Ovary (tissue), 7 donors: ENCODE measurements at regions not wholly inside any gene's neighbourhood (a gene's known extent, or its start where the extent isn't known, plus 50 kb on each side); places are given as distances from the start of the nearest gene placed in this dataset.

Source experiments
- DNase-seq, 5 donors: peaks; one replicate each; pipeline ENCODE4 v3.0.0-alpha.2; 2019 to 2020
- H3K27ac ChIP-seq, 2 donors: fragments of 200-600 bp; one replicate each; pipeline versions ENCODE4 v1.5.1 to v1.8.0; 2019 to 2022
- H3K27me3 ChIP-seq: fragments of 200-600 bp; one replicate; pipeline ENCODE4 v1.8.0; 2022
- H3K36me3 ChIP-seq: fragments of 200-600 bp; sonication (generic); one replicate; pipeline ENCODE4 v1.5.1; 2019
- H3K4me1 ChIP-seq: one replicate; pipeline ENCODE4 v1.8.1; 2013; ENCODE audit warnings: mild to moderate bottlenecking, moderate library complexity; ENCODE audit not compliant: insufficient read depth
- H3K4me3 ChIP-seq: fragments of 200-600 bp; sonication (generic); one replicate; pipeline ENCODE4 v1.5.1; 2017
- H3K9me3 ChIP-seq, 2 donors: fragments of 200-600 bp in 1 of 2; sonication (generic) in 1 of 2; one replicate each; pipeline versions ENCODE4 v1.5.1 to v1.8.1; 2013 to 2019; ENCODE audit warnings: mild to moderate bottlenecking in 1 of 2, moderate library complexity in 1 of 2
- CTCF ChIP-seq, 3 donors: fragments of 450-650 bp in 2 of 3; fragments of 200-600 bp in 1 of 3; IDR thresholded peaks; one replicate each; pipeline versions ENCODE4 v1.5.1 to v1.8.0; 2016 to 2022; ENCODE audit warnings: antibody characterized with exemption in 3 of 3, mild to moderate bottlenecking in 1 of 3
- EP300 ChIP-seq: sonication (generic); formaldehyde crosslinking; IDR thresholded peaks from one replicate; pipeline ENCODE4 v1.6.1; 2017; ENCODE audit warnings: antibody characterized with exemption
- POLR2A ChIP-seq: fragments of 450-650 bp; IDR thresholded peaks from one replicate; pipeline ENCODE4 v1.6.1; 2017; ENCODE audit warnings: antibody characterized with exemption, mild to moderate bottlenecking, moderate library complexity
- WGBS, 3 donors: extraction: QIAGEN DNeasy Blood & Tissue Kit in 1 of 3; methylation state at CpG; one replicate each; pipeline versions ENCODE4 v1.1.5 to v1.1.7; 2013 to 2017; 5-methylcytosine and 5-hydroxymethylcytosine counted together
- intact Hi-C, 4 donors: fragments of 100-400 bp; cut with DNase I; formaldehyde crosslinking; loops; one replicate each; pipeline versions ENCODE4 v1.11.0 to v1.15.1; 2022 to 2023
- donor health status: DM: no; HTN: no; CAD: no; lungs with moderate emphysema.
- donor health status: DM: no; HTN: no; CAD: no.
- donor health status: Bipolar disorder and iron deficiency.
- donor health status: DM: no; HTN: no; CAD: no.
- donor health status: DM: yes; HTN: yes; CAD: no.

DNA sequence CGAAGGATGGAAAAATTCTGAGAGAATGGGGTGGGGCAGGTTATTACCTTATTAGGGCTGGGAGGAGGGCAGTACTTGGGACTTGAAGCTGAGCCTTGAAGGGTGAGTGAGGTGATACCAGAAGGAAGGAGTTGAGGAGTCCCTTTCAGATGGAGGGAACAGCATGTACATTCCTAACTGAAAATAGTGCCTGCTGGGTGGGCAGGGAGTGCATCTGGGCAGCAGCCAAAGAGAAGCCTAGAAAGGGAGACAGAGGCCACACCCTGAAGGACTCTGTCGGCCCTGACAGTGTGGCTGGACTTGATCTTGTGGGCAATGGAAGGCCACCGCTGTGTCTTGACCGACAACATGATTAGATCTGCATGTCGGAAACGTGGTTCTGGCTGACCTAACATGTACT, 147.6 kb downstream of the NDUFA12 start:
- no peak for TF ChIP-seq CTCF (IDR thresholded peaks at IDR 0.05)
- TF ChIP-seq POLR2A: no peak
- TF ChIP-seq EP300: no peak
- no peaks in the 10 kb centered on the region for H3K36me3 ChIP-seq
- H3K27ac ChIP-seq: no peak overlapping the region
- no peaks in the 10 kb centered on the region for H3K27me3 ChIP-seq
- H3K4me3 ChIP-seq: no peak overlapping the region
- H3K9me3 ChIP-seq: no peaks in the 10 kb centered on the region
- H3K4me1 ChIP-seq: peaks cover 10% of the 10 kb centered on the region
- 65 to 79% (median 78%) methylated on average over 6 of the region's 6 CpGs for WGBS, 3 donors
- intact Hi-C loops: no loop called here
- no peak for DNase-seq

- H3K27me3 ChIP-seq: no peaks in the 10 kb centered on the region
- no peak overlapping the region for H3K27ac ChIP-seq
- no peaks in the 10 kb centered on the region for H3K9me3 ChIP-seq
- WGBS, 3 donors: 89 to 94% (median 94%) methylated on average over 2 of the region's 2 CpGs
- intact Hi-C loops: no loop called here
- no peaks in the 10 kb centered on the region for H3K36me3 ChIP-seq
- TF ChIP-seq POLR2A: no peak
- no peak for DNase-seq
- peaks cover 7% of the 10 kb centered on the region for H3K4me1 ChIP-seq
- no peak overlapping the region for H3K4me3 ChIP-seq
Measured at GRCh38 chr12:94851396-94852028, 152.0 kb downstream of the NDUFA12 start.

DNA sequence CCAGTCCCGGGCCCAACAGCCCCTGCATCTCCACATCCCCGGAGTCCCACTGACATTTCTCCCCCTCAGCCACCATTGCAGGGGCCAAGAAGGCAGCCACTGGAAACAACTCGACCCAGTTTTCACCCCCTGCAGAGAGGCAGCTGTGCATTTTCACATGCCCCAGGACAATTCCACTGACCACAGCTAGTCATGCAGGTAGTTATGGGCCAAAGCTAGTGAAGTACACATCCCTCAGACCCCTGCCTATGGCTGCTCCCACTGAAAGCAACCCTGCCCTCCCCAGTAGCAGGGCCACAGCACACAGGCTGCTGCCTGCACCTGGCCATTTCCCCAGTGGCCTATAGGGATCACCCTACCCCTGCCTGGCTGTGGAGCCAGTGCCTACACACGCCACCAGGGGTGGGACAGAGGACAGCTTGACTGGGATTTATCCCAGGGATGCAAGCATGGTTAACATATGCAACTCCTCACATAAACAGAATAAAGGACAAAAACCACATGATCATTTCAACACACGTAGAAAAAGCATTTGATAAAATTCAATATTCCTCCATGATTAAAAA, 154.0 kb downstream of the NDUFA12 start:
- DNase-seq: no peak
- no peak for TF ChIP-seq POLR2A
- no peak for TF ChIP-seq EP300
- no peak for TF ChIP-seq CTCF (IDR thresholded peaks at IDR 0.05)
- Histone ChIP-seq H3K9me3 (no peaks in the 10 kb centered on the region), H3K36me3 (no peaks in the 10 kb centered on the region), H3K4me3 (no peak overlapping the region), H3K27me3 (no peaks in the 10 kb centered on the region), H3K27ac (no peak overlapping the region), H3K4me1 (no peaks in the 10 kb centered on the region)
- intact Hi-C loops: no loop called here
- 85 to 91% (median 87%) methylated on average over 5 of the region's 5 CpGs for WGBS, 3 donors

GRCh38 chr12:94848966-94849365, 154.5 kb downstream of the NDUFA12 start:
- 93 to 95% (median 95%) methylated on average over 4 of the region's 4 CpGs for WGBS, 3 donors
- no peak for DNase-seq
- H3K4me1 ChIP-seq: no peaks in the 10 kb centered on the region
- intact Hi-C loops: no loop called here
- no peak overlapping the region for H3K4me3 ChIP-seq
- TF ChIP-seq POLR2A (no peak), CTCF (IDR thresholded peaks at IDR 0.05) (no peak), EP300 (no peak)
- no peaks in the 10 kb centered on the region for H3K27me3 ChIP-seq
- no peak overlapping the region for H3K27ac ChIP-seq
- H3K36me3 ChIP-seq: no peaks in the 10 kb centered on the region
- H3K9me3 ChIP-seq: no peaks in the 10 kb centered on the region

- Histone ChIP-seq H3K27ac (no peak overlapping the region), H3K36me3 (no peaks in the 10 kb centered on the region), H3K9me3 (no peaks in the 10 kb centered on the region), H3K4me1 (no peaks in the 10 kb centered on the region), H3K27me3 (no peaks in the 10 kb centered on the region), H3K4me3 (no peak overlapping the region)
- no peak for DNase-seq
- intact Hi-C loops: no loop called here
- WGBS, 3 donors: 86 to 95% (median 91%) methylated on average over 8 of the region's 8 CpGs
- no peak for TF ChIP-seq POLR2A
- no peak for TF ChIP-seq CTCF (IDR thresholded peaks at IDR 0.05)
- no peak for TF ChIP-seq EP300
Measured at GRCh38 chr12:94845110-94845509, 158.4 kb downstream of the NDUFA12 start.
